AG09309 (cell line): ENCODE measurements at regions not wholly inside any gene's neighbourhood (a gene's known extent, or its start where the extent isn't known, plus 50 kb on each side); places are given as distances from the start of the nearest gene placed in this dataset.

Experiments used
- DNase-seq: peaks from one replicate; pipeline ENCODE4 v3.0.0-alpha.2; 2010; ENCODE audit warnings: low read depth
- H3K4me3 ChIP-seq: 2 replicates; pipeline ENCODE4 v1.5.1; 2011; ENCODE audit warnings: mild to moderate bottlenecking, low read depth, low read length, moderate library complexity; ENCODE audit not compliant: control insufficient read depth
- TF ChIP-seq, protein P1 (sequence below): IDR thresholded peaks from 2 replicates; pipeline ENCODE4 v1.5.1; 2011; ENCODE audit warnings: mild to moderate bottlenecking, low read depth, low read length, inconsistent platforms; ENCODE audit not compliant: insufficient read depth, control insufficient read depth; ENCODE audit errors: missing control alignments

DNA sequence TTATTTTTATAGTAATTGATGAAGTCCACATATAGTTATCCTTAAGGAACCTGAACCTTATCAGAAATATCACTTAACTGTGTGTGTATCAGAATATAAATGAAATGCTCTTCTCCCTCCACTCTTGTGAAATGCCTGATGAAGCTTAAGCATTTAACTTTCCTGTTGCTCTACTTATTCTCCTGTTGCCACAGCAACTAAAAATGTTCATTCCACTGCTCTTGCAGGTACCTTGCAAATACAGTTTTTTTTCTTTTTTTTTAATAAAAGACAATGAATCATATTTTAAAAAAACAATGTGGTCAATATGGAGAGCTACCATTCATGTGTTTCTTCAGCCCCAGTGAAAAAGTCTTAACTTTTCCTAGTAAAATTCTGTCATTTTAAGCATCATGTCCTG, 210.3 kb downstream of the RFPL4B start:
- DNase-seq: peak; percentile 10
- H3K4me3 ChIP-seq: no peak overlapping the region
- TF ChIP-seq, protein P1, sequence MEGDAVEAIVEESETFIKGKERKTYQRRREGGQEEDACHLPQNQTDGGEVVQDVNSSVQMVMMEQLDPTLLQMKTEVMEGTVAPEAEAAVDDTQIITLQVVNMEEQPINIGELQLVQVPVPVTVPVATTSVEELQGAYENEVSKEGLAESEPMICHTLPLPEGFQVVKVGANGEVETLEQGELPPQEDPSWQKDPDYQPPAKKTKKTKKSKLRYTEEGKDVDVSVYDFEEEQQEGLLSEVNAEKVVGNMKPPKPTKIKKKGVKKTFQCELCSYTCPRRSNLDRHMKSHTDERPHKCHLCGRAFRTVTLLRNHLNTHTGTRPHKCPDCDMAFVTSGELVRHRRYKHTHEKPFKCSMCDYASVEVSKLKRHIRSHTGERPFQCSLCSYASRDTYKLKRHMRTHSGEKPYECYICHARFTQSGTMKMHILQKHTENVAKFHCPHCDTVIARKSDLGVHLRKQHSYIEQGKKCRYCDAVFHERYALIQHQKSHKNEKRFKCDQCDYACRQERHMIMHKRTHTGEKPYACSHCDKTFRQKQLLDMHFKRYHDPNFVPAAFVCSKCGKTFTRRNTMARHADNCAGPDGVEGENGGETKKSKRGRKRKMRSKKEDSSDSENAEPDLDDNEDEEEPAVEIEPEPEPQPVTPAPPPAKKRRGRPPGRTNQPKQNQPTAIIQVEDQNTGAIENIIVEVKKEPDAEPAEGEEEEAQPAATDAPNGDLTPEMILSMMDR: no peak

DNA sequence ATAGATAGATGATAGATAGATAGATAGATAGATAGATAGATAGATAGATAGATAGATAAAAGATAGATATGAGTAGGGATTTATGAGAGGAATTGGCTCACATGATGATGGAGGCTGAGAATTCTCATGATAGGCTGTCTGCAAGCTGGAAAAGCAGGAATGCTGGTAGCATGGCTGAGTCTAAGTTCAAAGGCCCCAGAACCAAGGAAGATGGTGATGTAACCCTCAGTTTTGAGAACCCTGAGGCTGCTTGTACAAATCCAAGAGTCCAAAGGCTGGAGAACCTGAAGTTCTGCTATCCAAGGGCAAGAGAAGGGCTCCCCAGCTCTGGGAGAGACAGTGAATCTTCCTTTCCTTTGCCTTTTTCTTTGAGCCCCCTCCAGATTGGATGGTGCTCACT, 210.8 kb downstream of the RFPL4B start:
- no peak for DNase-seq
- H3K4me3 ChIP-seq: no peak overlapping the region
- TF ChIP-seq, protein P1: no peak

DNA sequence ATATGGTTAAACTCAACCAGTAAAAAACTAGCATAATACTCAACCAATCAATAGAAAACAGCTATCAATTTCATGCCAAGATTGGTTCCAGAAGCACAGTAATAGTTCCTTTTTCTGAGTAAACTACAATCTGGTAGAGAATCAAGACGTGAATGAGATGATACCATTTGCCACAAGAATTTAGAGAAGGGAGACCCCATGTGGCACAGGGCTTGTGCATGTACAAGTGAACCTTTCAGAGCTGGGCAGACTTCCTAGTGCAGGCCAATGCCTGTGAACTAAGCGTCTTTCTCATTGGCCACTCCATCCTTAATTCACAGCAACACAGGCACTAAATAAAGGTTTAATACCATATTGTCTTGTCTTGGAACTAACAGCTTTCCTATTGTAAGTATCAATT, 213.5 kb downstream of the RFPL4B start:
- no peak for DNase-seq

DNA sequence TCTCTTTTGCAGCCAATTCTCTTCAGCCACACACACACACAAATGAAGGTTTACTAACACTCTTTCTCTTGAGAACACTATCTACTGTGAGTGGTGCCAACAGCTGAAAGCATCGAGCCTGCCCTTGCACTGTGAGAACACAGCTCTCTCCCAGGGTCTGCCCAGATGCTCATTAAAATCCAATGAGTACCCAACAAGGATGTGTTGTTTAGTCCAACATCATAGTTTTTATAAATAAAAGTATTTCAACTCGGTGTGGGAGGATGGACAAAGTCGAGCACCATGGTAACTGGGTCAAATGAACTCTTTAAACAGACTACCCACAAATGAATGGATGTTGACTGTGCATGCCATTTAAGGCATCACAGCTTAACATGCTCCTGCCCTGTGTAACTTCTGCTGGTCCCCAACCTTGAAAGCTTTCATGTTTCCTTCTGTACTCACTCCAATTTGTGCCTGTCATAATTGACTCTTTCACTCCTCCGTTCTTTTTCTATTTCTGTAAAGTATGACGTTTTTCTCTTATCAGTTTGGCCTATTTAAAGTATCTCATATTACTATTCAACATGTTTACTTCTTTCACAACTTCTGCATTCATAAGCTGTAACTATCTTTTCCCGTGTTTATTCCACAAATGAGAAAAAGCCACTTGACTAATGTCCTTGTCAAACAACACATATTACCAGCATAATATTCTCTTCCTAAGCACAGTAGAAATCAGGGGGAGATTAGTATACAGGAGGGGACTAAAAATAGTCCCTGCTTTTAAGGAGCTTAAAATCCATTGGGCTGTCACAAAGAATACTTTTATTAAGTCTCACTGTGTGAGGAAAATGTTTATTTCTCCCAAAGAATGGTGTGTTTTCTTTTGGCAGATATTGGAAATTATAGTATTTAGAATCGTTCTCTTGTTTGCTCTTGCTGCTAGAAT, 215.4 kb downstream of the RFPL4B start:
- no peak overlapping the region for H3K4me3 ChIP-seq
- DNase-seq: peak; percentile 2
- TF ChIP-seq, protein P1: no peak

More for the DNA sequence above, 213.5 kb downstream of the RFPL4B start:
- H3K4me3 ChIP-seq: no peak overlapping the region
- TF ChIP-seq, protein P1: no peak

DNA sequence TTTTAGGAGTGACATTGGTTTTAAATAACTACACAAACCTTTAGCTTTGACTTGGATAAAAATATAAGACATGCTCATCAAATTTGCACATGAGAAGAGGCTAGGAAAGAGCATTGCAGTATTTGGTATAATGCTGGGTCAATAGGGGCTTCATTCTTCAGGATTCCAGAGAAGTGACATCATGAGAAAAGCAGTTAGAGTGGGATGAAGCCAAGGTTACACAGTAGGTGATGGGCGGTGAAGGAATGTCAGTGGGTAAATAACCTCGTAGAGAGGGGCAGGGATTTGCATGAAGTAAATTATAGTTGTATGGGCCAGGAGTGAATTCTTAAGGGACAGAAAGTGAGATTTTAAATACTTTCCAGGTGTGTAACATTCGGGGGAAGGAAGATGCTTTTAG, 216.2 kb downstream of the RFPL4B start:
- peak; percentile 4 for DNase-seq
- no peak overlapping the region for H3K4me3 ChIP-seq
- TF ChIP-seq, protein P1: no peak

DNA sequence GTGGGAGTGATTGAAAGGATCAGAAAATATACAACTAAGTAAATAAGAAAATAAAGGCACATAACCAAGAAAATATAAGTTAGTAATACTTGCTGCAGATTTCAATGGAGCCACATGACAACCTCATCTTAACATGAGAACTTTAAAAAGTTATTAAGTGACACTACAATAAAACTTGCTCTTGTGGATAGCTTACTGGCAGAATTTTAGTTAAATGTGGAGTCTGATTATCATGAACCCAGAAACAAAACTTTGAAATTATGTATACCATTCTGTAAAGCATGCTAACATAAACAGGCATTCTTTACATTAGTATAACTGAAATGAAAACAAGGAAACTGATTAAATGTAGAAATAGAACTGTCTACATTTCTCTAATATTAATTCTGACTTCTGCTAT, 220.9 kb downstream of the RFPL4B start:
- TF ChIP-seq, protein P1: no peak
- no peak overlapping the region for H3K4me3 ChIP-seq
- DNase-seq: no peak
